ENCODE measurements at regions not wholly inside any gene's neighbourhood (a gene's known extent, or its start where the extent isn't known, plus 50 kb on each side); places are given as distances from the start of the nearest gene placed in this dataset.
A peak's percentile ranks its signal among the peaks of the same experiment; 100 is the strongest.

DNA sequence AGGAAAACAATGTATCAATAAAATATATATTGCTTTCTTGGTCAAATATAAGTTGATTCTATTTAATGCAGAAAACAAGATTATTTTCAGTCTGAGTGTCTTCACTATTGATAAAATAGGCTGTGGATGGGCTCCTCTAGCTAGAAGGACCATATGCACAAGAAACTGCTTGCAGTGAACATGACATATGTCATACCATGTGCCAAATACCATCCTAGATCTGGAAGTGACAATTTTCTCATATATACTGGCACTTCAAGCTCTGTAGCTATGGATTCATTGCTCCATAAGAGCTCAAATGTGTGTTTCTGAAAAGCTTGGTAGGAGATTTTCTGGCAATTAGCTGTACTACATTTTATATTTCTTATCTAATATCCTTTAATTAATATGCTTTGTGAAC, 95.6 kb upstream of the CDH6 start:
- peak in 1 of 2 experiments; percentile 23 for DNase-seq

DNA sequence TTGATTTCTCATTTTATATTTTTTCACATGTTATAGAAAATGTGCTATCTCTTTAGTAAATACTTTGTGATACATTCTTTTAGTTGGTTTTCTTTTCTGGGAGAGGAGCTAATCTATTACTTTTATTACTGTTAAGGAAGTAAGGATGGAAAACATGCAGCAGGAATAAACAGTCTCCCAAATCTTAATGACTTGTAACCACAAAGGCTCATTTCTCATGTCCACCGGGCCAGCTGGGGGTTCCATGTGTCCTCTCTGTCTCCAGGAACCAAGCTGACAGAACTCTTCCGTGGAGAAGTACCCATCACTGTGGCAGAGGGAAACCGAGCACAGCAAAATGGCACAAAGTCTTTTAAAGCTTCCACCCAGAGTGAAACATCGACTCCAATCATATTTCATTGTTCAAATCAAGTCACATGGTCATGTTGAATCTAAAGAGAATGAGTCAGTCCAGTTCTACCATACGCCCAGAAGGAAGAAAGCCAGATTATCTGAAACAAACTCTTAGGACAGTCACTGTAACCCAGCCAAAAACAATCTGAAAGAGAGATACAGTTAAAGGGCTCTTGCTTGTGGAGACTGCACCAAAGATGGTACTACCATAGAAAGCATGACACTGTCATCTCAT, 97.1 kb upstream of the CDH6 start:
- DNase-seq: peak; percentile 29 to 74

DNA sequence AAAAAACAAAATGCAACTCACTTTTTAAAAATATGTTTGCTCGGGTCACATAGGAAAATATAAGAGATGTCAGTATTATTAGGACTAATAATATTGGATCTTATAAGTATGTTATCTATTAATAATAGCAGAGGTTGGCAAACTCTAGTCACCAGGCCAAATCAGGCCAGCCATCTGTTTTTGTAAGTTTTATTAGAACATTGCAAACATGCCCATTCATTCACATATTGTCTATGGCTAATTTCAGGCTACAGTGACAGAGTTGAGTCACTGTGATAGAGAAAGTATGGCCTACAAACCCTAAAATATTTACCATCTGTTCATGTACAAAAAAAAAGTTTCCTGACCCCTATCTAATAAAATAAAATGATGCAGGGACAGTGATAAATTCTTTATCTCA, 97.7 kb upstream of the CDH6 start:
- peak in 1 of 2 experiments; percentile 14 for DNase-seq

DNA sequence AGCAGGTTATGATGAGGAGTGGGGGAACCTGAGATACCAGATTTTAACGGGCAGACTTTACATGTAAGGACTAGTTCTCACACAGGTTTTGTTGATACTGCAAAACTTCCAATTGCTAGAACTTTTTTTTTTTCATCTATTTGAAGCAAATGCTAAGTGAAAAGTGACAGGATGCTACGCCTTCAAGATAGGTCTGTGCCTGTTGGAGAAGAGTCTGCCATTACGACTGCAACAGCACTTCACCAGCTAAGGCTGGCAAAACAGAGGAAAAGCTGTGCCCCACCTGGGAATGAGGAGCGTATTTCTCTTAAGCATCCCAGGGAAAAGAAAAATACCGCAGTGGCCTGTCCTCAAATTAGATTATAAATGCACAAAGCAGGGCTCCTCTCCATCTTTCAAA, 102.0 kb upstream of the CDH6 start:
- no peak for DNase-seq

DNA sequence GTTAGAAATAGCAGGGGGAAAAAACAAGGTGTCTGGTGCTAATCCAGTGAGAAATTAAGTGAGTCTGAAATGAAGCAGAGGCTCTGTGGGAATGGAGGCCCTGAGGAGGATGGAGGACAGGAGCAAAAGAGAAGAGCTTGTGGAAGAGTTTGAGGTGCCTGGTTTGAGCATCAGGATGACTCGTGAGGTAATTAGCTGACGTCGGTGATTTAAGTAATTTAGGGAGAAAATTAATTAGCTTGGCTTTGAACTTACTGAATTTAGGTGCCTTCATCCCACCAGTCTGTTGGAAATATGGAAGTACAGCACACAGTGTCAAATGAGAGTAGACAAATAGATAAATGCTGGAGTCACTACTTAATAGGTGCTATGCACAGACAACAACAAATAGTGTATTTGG, 103.0 kb upstream of the CDH6 start:
- DNase-seq: no peak

DNA sequence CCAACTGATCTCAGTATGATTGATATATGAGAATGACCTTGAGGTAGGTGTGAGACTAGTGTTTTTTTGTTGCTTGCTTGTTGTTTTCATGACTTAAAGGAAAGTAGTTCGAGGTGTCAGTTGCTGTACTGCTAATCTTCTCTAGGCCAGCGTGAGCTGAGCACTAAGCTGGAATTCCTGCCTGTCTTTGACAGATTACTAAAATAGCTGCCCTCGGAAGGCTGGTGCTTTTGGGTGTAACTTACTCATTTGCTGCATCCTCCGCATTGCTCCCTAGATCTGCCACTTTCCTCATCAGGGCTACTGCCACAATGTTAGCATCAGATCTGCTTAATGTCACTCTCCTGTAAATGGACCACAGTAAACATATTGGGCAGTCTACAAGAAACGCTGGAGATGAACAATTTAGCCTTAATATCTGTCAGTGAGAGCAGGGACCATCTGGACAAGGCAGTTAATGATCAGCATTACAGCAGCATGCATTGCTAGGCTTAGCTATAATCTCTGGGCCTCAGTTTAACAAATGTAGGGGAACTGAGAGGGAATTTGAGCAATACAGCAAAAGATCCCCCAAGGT, 106.6 kb upstream of the CDH6 start:
- DNase-seq: no peak

DNA sequence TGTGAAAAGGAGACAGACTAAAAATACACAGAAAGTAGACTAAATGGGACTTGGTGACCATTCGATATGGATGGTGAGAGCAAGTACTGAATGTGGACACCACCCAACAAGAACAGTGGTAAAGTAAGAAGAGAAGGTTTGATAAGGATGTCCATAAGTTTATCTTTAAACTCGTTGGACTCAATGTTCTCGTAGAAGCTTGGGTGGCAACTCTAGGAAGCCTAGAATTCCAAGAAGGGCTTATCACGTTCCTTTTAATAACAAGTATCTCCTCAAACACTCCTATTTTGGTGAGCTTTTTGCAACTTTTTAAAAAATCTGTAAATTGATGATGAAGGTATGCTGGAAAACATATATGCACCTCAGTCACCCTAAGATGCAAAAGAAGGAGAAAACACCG, 108.6 kb upstream of the CDH6 start:
- DNase-seq: no peak

DNA sequence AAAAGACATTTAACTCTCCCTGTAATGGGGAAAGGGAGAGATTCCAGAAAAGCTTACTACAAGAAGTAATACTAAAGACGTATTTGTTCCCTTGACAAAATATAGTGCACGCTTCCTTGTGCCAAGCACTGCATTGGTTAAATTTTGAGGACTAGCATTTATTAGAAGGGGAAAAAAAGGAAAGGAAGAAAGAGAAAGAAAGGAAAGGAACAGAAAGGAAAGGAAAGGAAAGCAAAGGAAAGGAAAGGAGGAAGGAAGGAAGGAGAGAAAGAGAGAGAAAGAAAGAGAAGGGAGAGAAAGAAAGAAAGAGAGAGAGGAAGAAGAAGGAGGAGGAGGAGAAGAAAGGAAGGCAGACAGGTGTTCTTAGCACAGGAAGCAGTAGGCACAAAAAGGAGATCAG, 110.1 kb upstream of the CDH6 start:
- DNase-seq: no peak

DNA sequence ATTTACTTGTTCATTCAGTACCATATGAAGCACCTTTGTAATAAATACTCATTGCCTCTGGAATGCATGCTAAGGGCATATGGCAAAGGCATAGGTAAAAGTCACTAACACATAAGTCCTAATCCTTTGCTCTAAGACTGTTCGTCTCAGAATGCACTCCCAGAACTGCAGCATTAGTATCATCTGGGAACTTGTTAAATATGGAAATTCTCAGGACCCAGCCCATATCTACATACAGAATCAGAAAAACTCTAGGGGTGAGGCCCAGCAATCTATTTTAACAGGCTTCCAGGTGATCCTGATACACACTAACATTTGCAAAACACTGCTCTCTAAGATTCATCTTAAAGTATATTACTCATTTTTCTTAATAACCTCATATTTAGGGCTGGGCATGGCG, 113.8 kb upstream of the CDH6 start:
- DNase-seq: no peak

DNA sequence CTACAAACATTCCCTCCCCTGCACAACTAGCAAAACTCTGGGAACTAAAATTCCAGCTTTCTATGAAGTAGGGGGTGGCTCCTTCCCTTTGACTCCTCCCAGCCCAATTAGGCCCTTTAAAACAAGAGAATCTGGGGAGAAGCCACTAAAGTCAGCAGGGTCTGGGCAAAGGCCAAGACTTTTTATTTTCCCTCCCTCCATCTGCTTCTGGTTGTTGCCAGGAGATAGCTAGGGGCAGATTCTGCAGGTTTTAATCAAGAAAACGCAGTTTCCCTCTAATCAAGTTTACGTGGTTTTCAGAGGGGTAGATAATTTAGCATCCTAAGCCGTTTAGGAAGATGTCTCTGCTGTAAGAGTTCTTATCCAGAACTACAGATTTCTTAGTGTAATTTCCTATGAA, 114.5 kb upstream of the CDH6 start:
- peak; percentile 38 to 72 for DNase-seq

DNA sequence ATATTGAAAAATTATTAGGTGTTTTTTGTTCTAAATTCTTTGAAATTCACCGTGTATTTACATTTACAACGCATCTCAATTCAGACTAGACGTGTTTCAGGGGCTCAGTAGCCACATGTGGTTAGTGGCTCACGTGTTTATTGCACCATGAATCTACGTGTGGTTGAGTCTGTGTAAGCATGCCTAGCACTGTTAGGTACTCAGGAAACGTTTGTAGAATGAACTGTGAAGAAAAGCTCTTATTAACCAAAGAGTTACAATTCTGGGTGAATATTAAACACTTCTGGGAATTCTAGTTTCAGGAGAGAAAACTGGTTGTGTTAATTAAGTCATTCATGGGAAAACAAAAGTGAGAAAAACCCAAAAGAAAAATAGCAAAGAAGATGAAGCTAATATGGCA, 117.5 kb upstream of the CDH6 start:
- no peak for DNase-seq

DNA sequence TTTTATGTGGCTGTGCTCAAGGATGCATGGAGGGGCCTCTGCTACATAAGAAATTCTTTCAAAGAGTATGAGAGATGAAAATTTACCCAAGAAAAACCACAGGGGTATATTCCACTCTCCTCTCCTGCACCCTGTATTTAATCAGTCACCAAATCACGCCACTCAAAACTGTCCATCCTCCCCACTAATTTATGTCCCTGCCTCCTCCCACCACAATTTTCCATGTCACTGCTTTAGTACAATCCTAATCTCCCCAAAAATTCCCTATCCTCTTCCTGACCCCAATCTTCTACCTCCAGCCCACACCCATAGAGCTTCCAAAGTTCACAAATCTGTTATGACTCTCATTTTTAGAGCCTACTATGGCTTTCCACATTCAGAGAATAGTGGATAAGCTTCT, 125.2 kb upstream of the CDH6 start:
- no peak for DNase-seq

DNA sequence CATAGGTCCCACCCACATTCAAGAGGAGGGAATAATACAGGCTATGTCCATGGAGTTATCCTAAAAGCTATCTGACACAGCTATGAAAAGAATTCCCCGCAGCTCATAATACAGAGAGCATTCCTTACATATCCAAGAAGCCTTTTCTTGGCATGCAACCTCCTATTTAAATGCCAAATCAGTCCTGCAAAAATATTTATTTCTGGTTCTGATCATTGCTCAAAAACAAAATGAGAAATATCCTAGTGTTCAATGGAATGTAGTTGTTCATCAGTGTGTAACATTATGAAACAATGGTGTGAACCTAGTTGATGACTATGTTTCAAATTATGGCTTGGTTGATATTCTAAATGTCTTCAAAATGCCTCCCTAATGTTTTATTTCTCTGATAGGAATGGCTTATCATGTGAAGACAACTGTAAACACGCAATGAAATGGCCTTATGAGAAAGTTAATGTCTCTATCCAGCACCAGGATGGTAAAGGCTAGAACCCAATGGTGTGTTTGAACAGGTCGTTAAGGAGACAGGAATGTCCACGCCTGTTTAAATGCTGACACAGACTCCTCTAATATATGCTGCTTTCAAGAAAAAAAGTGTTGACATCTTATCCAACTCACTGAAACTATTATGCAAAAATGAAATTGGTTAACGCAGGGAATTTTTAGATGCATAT, 126.7 kb upstream of the CDH6 start:
- DNase-seq: no peak

DNA sequence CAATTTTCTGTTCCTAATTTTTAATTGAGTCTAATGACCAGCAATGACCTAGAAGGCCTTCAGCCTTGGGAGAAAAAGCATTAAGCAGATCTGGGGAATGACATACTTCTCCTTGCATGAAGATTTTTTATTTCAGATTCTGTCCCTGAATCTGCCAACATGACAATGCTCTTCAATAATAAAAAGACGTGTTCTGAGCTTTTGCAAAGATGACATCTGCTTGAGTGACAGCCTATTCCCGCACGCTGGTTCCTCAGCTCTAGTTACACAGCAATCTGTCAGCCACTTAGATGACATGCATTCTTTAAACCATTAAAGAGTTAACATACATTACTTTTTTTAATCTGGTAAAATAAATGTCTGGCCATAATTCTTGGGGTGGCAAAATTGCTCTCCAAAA, 129.3 kb upstream of the CDH6 start:
- DNase-seq: no peak

DNA sequence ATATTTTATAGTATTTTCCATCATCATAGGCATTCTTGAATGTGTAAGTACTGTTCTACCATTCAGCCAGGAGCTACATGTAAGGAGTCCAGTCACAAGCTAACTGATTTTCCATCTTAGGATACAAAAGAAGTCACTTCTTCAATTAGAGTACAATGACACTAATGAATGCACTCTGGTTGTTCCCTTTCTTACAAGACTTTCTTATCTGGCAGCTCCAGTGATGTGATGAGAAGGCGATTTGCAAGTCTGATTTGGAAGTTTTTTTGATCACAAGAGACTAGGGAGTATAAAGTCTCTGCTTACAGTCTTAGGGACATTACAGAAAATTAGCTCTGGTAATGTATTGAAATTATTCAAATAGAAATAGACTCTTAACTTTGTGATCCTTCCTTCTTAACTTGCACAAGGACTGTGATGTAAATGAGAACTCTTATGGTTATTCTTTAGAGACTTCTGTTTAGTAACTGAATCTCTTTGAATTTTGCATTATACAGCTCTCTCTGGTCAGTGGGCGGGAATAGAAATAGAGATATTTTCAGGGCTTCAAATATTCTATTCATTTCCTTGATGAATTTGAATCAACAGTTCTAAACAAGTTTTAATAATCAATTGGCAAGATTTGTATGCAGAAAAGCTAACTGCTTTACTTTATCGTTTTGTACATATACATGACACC, 130.4 kb upstream of the CDH6 start:
- DNase-seq: no peak

DNA sequence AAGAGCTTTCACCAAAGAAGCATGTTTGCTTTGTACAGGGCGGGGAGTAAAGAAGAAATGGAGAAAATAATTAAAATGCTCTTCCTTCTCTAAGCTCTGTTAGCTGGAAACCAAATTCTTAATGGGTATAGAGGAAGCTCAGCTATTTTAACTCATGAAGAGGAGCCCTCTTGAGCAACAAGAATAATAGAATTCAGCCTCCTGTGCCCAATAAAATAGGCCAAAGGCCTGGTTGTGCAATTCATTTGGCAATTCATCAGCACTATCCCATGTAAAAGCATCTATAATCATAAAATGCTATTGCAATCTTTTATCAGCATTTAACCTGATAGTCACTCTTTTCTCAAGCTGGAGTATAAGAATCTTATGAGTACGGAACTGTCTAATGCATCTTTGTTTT, 133.6 kb upstream of the CDH6 start:
- no peak for DNase-seq

DNA sequence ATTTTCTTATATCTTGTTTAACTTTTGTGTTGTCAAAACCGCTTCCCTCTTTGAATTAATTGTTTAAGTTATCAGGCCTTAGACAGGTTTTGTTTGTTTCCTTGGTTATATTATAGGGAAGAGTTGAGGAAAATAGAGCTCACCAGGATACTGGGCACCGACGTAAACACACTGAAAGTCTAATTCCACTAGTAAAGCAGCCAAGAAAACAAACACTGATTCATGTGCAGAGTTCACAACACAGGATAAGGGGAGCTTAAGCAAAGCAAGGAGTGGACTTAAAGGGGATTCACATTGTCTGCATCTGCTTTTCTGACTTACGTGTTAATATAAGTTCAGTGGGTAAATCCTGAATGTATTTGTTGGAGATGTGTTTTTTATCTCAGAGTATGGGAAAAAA, 139.0 kb upstream of the CDH6 start:
- DNase-seq: no peak

DNA sequence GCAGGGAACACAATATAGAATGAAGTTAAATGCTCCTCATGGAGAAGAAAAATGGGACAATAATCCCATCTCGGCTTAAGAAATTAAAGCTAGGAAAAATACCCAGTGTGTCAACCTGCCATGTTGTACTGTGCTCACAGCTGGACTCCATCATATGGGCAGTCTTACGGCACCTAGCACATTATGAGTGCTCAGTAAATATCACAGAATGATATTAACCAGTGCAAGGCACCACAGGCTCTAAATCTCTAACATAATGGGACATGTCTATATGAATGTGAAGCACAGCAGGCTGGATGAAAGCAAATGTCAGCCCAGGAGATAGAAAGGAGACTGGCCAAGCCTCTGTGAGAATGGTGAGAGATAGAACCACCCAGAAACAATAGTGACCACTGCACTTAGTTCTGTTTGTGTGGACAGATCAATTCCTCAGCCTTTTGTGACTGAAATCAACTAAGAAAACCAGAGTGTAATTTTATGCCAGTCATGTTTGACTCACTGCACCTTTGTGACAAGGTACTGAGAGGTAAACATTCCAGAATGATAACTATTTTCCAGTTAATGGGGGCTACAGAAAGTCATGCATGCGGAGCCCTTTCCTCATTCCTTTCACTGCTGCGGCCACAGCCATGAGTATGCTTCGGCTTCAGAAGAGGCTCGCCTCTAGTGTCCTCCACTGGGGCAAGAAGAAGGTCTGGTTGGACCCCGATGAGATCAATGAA, 140.4 kb upstream of the CDH6 start:
- no peak for DNase-seq

DNA sequence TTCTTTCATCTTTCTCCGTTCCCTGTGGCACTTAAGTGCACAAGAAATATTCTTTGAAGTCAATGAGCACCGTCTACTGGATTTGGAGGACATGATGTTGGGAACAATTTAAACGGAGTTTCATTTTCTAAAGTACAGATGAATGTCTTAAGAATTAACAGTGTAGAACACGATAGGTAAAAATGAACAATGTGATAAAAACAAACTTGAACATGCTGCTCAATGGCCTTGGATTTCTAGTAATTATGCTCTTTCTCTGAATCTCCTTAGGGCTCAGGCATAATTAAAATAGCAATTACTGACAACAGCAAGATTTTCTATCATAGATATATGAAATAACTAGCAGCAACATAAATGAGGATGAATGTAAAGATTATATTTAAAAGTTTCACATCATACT, 142.2 kb upstream of the CDH6 start:
- DNase-seq: no peak

DNA sequence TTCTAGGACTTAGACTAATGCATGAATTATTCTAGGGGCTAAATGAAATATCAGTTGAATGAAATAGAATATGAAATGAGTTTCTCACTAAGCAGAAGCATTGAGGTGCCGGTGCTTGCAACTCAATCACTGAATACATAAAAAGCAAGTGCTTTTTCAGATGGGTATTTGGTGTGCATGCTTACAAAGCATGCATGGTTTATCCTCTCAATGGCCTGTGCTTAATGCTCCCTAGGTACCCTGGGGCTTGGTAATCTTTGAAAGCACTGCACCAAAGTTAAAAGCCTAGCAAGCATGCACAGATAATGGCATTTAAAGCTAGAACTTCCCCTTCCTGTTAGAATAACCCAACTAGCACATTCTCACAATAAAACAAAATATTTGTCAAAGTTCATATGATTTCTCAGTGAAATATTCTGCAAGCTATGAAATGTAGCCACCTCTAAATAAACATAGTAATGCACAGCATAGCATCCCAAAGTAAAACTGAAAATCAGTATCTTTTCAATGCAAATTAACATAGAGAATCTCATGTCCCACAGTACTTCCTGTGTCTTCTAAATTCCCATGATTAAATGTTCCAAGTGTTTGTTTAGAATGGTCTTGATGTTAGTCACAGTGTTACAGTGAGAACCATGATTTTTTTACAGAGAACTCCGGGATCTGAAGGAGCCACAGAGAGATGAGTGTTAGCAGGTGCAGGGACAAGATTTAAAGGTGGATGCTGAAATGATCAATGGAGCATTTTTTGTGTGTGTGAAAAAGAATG, 143.4 kb upstream of the CDH6 start:
- no peak for DNase-seq

DNA sequence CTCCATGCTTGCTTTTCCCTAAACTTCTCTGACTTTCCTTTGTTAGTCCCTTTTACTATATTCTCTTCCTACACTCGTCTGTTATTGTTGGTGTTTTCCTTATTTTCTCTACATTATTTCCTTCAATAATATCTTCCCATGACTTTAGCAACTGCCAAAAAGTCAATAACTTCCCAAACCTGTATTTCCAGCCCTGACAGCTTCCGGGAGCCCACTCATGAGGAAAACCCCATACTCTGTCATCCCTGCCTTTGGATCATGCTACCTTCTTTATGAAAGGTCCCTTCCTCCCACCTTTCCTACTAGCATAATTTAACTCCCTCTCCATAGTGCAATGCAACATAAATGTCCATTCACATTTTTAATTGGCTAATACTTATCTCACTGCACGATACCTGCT, 144.0 kb upstream of the CDH6 start:
- no peak for DNase-seq
